BE2C (cell line): ENCODE measurements at regions not wholly inside any gene's neighbourhood (a gene's known extent, or its start where the extent isn't known, plus 50 kb on each side); places are given as distances from the start of the nearest gene placed in this dataset.

Source experiments
- DNase-seq: peaks from one replicate; pipeline ENCODE4 v3.0.0-alpha.2; 2020
- H3K27me3 ChIP-seq: fragments of 250-450 bp; sonication (Bioruptor Pico); 2 replicates; pipeline ENCODE4 v1.5.1; 2020; ENCODE audit warnings: mild to moderate bottlenecking
- H3K36me3 ChIP-seq: fragments of 250-450 bp; sonication (Bioruptor Pico); 2 replicates; pipeline ENCODE4 v1.5.1; 2020; ENCODE audit warnings: mild to moderate bottlenecking
- H3K4me1 ChIP-seq: fragments of 250-450 bp; sonication (Bioruptor Pico); 2 replicates; pipeline ENCODE4 v1.5.1; 2020
- H3K4me3 ChIP-seq: 2 replicates; pipeline ENCODE4 v1.5.1; 2011; ENCODE audit warnings: low read depth, low read length
- H3K9me3 ChIP-seq: fragments of 250-450 bp; sonication (Bioruptor Pico); 2 replicates; pipeline ENCODE4 v1.5.1; 2020
- CTCF ChIP-seq: IDR thresholded peaks from 2 replicates; pipeline ENCODE4 v1.5.1; 2012; ENCODE audit warnings: mild to moderate bottlenecking, low read depth, low read length

GRCh38 chr4:132982151-132982550, 166.9 kb upstream of the PCDH10 start:
- no peak for DNase-seq
- H3K36me3 ChIP-seq, result no peaks in the 10 kb centered on the region
- no peak overlapping the region for H3K4me3 ChIP-seq
- no peaks in the 10 kb centered on the region for H3K9me3 ChIP-seq
- H3K4me1 ChIP-seq, result no peaks in the 10 kb centered on the region
- no peak for TF ChIP-seq CTCF
- H3K27me3 ChIP-seq, result no peaks in the 10 kb centered on the region

DNA sequence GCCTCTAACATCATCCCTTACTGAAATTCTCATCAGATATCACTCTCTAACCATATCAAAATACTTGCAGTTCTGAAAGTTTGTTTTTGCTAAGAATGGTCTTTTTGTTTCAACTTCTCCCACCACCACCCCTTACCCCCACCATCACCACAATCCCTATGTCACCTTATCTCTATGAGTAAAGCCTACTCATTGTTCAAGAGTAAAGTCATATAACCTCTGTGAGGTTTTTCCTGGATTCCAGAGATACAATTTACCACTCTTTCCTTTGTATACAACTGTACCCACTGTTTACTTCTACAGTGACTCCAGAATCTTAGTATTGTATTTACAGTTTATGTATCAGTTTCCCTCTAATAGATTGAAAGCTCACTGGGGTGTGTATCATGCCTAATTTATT, 158.0 kb upstream of the PCDH10 start:
- Histone ChIP-seq H3K4me3 (no peak overlapping the region), H3K9me3 (no peaks in the 10 kb centered on the region), H3K4me1 (no peaks in the 10 kb centered on the region), H3K27me3 (no peaks in the 10 kb centered on the region), H3K36me3 (no peaks in the 10 kb centered on the region)
- no peak for TF ChIP-seq CTCF
- no peak for DNase-seq

GRCh38 chr4:132992686-132993085, 156.4 kb upstream of the PCDH10 start:
- TF ChIP-seq CTCF, result no peak
- Histone ChIP-seq H3K27me3 (no peaks in the 10 kb centered on the region), H3K4me3 (no peak overlapping the region), H3K4me1 (no peaks in the 10 kb centered on the region), H3K36me3 (no peaks in the 10 kb centered on the region), H3K9me3 (no peaks in the 10 kb centered on the region)
- no peak for DNase-seq

GRCh38 chr4:132998585-132999230, 150.4 kb upstream of the PCDH10 start:
- H3K36me3 ChIP-seq, result no peaks in the 10 kb centered on the region
- no peaks in the 10 kb centered on the region for H3K9me3 ChIP-seq
- H3K27me3 ChIP-seq, result no peaks in the 10 kb centered on the region
- TF ChIP-seq CTCF, result no peak
- no peak for DNase-seq
- peaks cover 3% of the 10 kb centered on the region for H3K4me1 ChIP-seq
- H3K4me3 ChIP-seq, result no peak overlapping the region

GRCh38 chr4:133000012-133000411, 149.1 kb upstream of the PCDH10 start:
- no peak for DNase-seq

GRCh38 chr4:133003169-133003568, 145.9 kb upstream of the PCDH10 start:
- no peaks in the 10 kb centered on the region for H3K27me3 ChIP-seq
- DNase-seq, result no peak
- no peak overlapping the region for H3K4me3 ChIP-seq
- peaks cover 3% of the 10 kb centered on the region for H3K4me1 ChIP-seq
- no peaks in the 10 kb centered on the region for H3K36me3 ChIP-seq
- H3K9me3 ChIP-seq, result no peaks in the 10 kb centered on the region
- TF ChIP-seq CTCF, result no peak

More at GRCh38 chr4:133000012-133000411, 149.1 kb upstream of the PCDH10 start:
- no peak for TF ChIP-seq CTCF
- Histone ChIP-seq H3K36me3 (no peaks in the 10 kb centered on the region), H3K9me3 (no peaks in the 10 kb centered on the region), H3K27me3 (no peaks in the 10 kb centered on the region), H3K4me1 (peaks cover 3% of the 10 kb centered on the region), H3K4me3 (no peak overlapping the region)
